Suprapubic skin (tissue), 4 donors: ENCODE measurements at regions not wholly inside any gene's neighbourhood (a gene's known extent, or its start where the extent isn't known, plus 50 kb on each side); places are given as distances from the start of the nearest gene placed in this dataset.

ENCODE experiments used
- DNase-seq, 2 donors: peaks; one replicate each; pipeline ENCODE4 v3.0.0-alpha.2; 2019; ENCODE audit warnings: low spot score in 2 of 2
- H3K27ac ChIP-seq: fragments of 200-600 bp; sonication (generic); one replicate; pipeline ENCODE4 v1.5.1; 2019
- H3K27me3 ChIP-seq: fragments of 200-600 bp; sonication (generic); one replicate; pipeline ENCODE4 v1.5.1; 2019
- H3K36me3 ChIP-seq: fragments of 200-600 bp; sonication (generic); one replicate; pipeline ENCODE4 v1.5.1; 2019
- H3K4me1 ChIP-seq: fragments of 200-600 bp; sonication (generic); one replicate; pipeline ENCODE4 v1.5.1; 2019
- H3K4me3 ChIP-seq: fragments of 200-600 bp; sonication (generic); one replicate; pipeline ENCODE4 v1.5.1; 2019; ENCODE audit warnings: mild to moderate bottlenecking
- H3K9me3 ChIP-seq: fragments of 200-600 bp; sonication (generic); one replicate; pipeline ENCODE4 v1.5.1; 2019
- EP300 ChIP-seq: sonication (generic); formaldehyde crosslinking; IDR thresholded peaks from one replicate; pipeline ENCODE4 v1.6.1; 2017; ENCODE audit warnings: antibody characterized with exemption
- POLR2A ChIP-seq, 2 donors: fragments of 450-650 bp; IDR thresholded peaks; one replicate each; pipeline ENCODE4 v1.6.1; 2017; ENCODE audit warnings: antibody characterized with exemption in 2 of 2, mild to moderate bottlenecking in 2 of 2, moderate library complexity in 2 of 2
- POLR2AphosphoS5 ChIP-seq, 3 donors: sonication (generic); formaldehyde crosslinking; IDR thresholded peaks; one replicate each; pipeline ENCODE4 v1.6.1; 2017; ENCODE audit warnings: antibody characterized with exemption in 3 of 3
- WGBS: methylation state at CpG from one replicate; pipeline ENCODE4 v1.1.5; 2018; 5-methylcytosine and 5-hydroxymethylcytosine counted together
- TF ChIP-seq, protein P1 (sequence below), 2 donors: fragments of 200-600 bp in 1 of 2; fragments of 450-650 bp in 1 of 2; sonication (generic) in 1 of 2; IDR thresholded peaks; one replicate each; pipeline ENCODE4 v1.5.1; 2016 to 2019; ENCODE audit warnings: antibody characterized with exemption in 2 of 2, mild to moderate bottlenecking in 1 of 2, moderate library complexity in 1 of 2

DNA sequence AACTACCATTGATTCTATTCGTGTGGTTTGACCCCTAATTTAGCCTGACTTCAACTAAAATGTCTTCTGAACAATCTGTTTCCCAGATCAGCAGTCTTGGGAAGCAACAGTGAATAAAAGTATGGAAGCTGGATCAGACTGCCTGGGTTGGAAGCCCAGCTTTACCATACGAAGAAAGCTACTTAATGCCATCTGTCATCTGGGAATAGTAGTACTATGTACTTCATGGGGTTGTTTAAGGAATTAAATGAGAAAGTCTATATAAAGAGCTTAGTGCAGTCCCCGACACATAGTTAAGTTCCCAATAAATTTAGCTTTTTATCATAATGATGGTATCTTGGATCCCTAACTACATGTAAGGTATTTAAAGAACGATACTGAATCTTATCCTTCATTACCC is 151.5 kb upstream of the ERCC4 start:
- Histone ChIP-seq H3K4me3 (no peak overlapping the region), H3K4me1 (no peaks in the 10 kb centered on the region), H3K27ac (no peak overlapping the region), H3K27me3 (no peaks in the 10 kb centered on the region), H3K9me3 (no peaks in the 10 kb centered on the region), H3K36me3 (no peaks in the 10 kb centered on the region)
- DNase-seq, result no peak
- WGBS, result 62% methylated on average over 4 of the region's 4 CpGs
- TF ChIP-seq, protein P1, sequence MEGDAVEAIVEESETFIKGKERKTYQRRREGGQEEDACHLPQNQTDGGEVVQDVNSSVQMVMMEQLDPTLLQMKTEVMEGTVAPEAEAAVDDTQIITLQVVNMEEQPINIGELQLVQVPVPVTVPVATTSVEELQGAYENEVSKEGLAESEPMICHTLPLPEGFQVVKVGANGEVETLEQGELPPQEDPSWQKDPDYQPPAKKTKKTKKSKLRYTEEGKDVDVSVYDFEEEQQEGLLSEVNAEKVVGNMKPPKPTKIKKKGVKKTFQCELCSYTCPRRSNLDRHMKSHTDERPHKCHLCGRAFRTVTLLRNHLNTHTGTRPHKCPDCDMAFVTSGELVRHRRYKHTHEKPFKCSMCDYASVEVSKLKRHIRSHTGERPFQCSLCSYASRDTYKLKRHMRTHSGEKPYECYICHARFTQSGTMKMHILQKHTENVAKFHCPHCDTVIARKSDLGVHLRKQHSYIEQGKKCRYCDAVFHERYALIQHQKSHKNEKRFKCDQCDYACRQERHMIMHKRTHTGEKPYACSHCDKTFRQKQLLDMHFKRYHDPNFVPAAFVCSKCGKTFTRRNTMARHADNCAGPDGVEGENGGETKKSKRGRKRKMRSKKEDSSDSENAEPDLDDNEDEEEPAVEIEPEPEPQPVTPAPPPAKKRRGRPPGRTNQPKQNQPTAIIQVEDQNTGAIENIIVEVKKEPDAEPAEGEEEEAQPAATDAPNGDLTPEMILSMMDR (IDR thresholded peaks at IDR 0.05), result no peak
- TF ChIP-seq POLR2A (IDR thresholded peaks at IDR 0.05), result no peak
- no peak for TF ChIP-seq EP300
- no peak for TF ChIP-seq POLR2AphosphoS5 (IDR thresholded peaks at IDR 0.05)

DNA sequence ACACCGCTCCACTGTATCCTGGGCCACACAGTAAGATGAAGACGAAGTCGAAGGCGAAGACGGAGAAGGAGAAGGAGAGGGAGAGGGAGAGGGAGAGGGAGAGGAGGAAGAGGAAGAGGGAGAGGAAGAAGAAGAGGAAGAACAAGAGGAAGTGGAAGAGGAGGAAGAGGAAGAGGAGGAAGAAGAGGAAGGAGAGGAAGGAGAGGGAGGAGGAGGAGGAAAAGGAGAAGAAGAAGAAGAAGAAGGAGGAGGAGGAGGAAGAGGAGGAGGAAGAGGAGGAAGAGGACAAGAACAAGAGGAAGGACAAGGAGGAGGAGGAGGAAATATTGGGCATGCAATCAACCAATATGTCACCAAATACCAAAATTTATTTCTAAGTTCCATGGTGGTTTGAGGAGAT is 149.5 kb upstream of the ERCC4 start:
- 96% methylated on average over 5 of the region's 5 CpGs for WGBS
- H3K4me1 ChIP-seq, result no peaks in the 10 kb centered on the region
- H3K9me3 ChIP-seq, result no peaks in the 10 kb centered on the region
- no peaks in the 10 kb centered on the region for H3K27me3 ChIP-seq
- no peak overlapping the region for H3K4me3 ChIP-seq
- TF ChIP-seq POLR2A (IDR thresholded peaks at IDR 0.05) (no peak), POLR2AphosphoS5 (IDR thresholded peaks at IDR 0.05) (no peak), EP300 (no peak)
- TF ChIP-seq, protein P1 (IDR thresholded peaks at IDR 0.05), result no peak
- H3K36me3 ChIP-seq, result no peaks in the 10 kb centered on the region
- no peak for DNase-seq
- no peak overlapping the region for H3K27ac ChIP-seq

DNA sequence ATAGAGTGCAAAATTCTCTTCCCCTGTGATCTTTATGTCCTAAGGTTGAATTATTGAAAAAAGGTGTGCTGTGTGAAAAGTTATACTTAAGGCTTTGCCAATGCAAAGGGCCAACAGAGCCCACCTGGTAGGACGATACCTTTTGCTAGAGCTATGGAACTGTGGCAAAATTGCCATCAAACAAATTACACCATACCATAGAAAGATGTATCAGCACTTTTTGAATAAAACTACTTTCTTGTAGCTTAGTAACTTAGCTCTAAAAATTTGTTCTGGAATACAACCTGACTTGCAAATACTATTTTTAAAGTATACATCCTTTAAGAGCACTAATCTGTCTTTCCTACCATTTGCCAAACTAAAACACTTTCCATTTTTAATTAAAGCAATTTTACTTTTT is 147.2 kb upstream of the ERCC4 start:
- no peaks in the 10 kb centered on the region for H3K4me1 ChIP-seq
- H3K9me3 ChIP-seq, result no peaks in the 10 kb centered on the region
- 79% methylated on average over 1 of the region's 1 CpG for WGBS
- DNase-seq, result no peak
- no peaks in the 10 kb centered on the region for H3K27me3 ChIP-seq
- H3K27ac ChIP-seq, result no peak overlapping the region
- no peak overlapping the region for H3K4me3 ChIP-seq
- no peaks in the 10 kb centered on the region for H3K36me3 ChIP-seq
- TF ChIP-seq EP300 (no peak), POLR2AphosphoS5 (IDR thresholded peaks at IDR 0.05) (no peak), POLR2A (IDR thresholded peaks at IDR 0.05) (no peak)
- TF ChIP-seq, protein P1 (IDR thresholded peaks at IDR 0.05), result no peak

DNA sequence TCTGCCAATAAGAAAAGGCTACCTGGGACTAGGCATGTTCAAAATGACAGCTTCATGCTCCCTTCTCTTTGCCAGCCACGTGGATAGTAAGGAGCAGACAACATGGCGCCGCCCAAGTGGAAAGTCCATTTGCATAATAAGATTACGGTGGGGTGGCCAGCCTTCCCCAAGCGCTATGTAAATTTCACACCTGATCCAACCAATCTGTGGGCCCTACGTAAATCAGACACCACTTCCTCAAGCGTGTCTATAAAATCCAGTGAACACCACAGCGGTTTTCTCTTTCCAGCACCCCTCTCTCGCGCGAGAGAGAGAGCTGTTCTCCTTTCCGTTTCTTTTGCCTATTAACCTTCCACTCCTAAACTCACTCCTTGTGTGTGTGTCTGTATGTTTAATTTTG is 140.3 kb upstream of the ERCC4 start:
- DNase-seq, result no peak
- TF ChIP-seq POLR2A (IDR thresholded peaks at IDR 0.05) (no peak), POLR2AphosphoS5 (IDR thresholded peaks at IDR 0.05) (no peak), EP300 (no peak)
- TF ChIP-seq, protein P1 (IDR thresholded peaks at IDR 0.05), result no peak
- Histone ChIP-seq H3K27ac (no peak overlapping the region), H3K9me3 (peaks cover 8% of the 10 kb centered on the region), H3K36me3 (no peaks in the 10 kb centered on the region), H3K4me1 (no peaks in the 10 kb centered on the region), H3K4me3 (no peak overlapping the region), H3K27me3 (peaks cover 2% of the 10 kb centered on the region)
- WGBS, result 84% methylated on average over 11 of the region's 12 CpGs

DNA sequence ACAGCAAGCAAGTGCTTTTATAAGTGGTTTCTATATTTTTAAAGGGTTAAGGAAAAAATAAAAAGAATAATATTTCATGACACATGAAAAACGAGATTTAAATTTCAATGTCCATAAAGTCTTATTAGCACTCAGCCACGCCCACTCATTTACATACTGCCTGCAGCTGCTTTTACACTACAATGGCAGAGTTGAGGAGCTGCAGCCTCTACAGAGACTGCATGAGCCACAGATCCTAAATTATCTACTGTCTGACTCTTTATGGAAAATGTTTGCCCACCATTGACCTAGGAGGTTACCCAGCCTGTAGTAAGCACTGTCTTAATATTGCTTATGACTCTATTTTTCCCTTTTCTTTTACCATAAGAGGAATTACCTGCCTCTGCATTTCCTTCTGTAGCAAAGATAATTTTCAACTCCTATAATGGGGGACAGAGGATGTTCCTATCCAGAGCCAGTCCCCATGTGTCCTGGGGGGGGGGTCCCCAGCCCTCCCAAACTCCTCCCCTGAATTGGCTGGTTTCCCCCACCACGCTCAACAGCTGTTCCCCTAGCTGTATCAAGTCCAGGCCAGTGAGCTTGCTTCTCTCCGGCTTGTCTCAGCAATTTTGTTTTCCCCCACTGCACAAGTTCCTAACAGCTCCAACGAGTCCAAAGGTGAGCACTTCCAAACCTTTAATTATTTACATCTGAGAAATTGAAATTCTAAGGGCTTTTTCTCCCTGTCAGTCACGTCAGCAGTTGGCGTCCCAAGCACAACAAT is 139.4 kb upstream of the ERCC4 start:
- Histone ChIP-seq H3K9me3 (peaks cover 10% of the 10 kb centered on the region), H3K4me3 (no peak overlapping the region), H3K36me3 (no peaks in the 10 kb centered on the region), H3K4me1 (no peaks in the 10 kb centered on the region), H3K27me3 (peaks cover 2% of the 10 kb centered on the region), H3K27ac (no peak overlapping the region)
- no peak for DNase-seq
- TF ChIP-seq EP300 (no peak), POLR2AphosphoS5 (IDR thresholded peaks at IDR 0.05) (no peak), POLR2A (IDR thresholded peaks at IDR 0.05) (no peak)
- TF ChIP-seq, protein P1 (IDR thresholded peaks at IDR 0.05), result no peak
- WGBS, result 32% methylated on average over 7 of the region's 7 CpGs
